ENCODE measurements at regions not wholly inside any gene's neighbourhood (a gene's known extent, or its start where the extent isn't known, plus 50 kb on each side); places are given as distances from the start of the nearest gene placed in this dataset.

- no peaks in the 10 kb centered on the region for H3K9me3 ChIP-seq
- ATAC-seq (no peak), DNase-seq (no peak)
- in situ Hi-C loops (cut with MboI; ENCODE audit: low sequenced_read_pairs in 4 of 4), result no loop called here
- no peaks in the 10 kb centered on the region for H3K4me1 ChIP-seq
- no peak overlapping the region for H3K27ac ChIP-seq
- H3K27me3 ChIP-seq, result no peaks in the 10 kb centered on the region
- H3K36me3 ChIP-seq, result no peaks in the 10 kb centered on the region
- intact Hi-C loops (cut with DNase I; ENCODE audit: low total_unique reads), result no loop called here
- H3K4me3 ChIP-seq, result no peak overlapping the region
- TF ChIP-seq CTCF (IDR thresholded peaks at IDR 0.05 in 4 of 5, conservative IDR thresholded peaks at IDR 0.05 in 1 of 5) (no peak), POLR2A (IDR thresholded peaks at IDR 0.05) (no peak)
Measured at GRCh38 chr12:30537228-30537627, 158.4 kb downstream of the IPO8 start.

GRCh38 chr12:30533558-30534265 lies 162.0 kb downstream of the IPO8 start:
- TF ChIP-seq CTCF (IDR thresholded peaks at IDR 0.05 in 4 of 5, conservative IDR thresholded peaks at IDR 0.05 in 1 of 5) (no peak), POLR2A (IDR thresholded peaks at IDR 0.05) (no peak)
- intact Hi-C loops (cut with DNase I; ENCODE audit: low total_unique reads) (no loop called here), in situ Hi-C loops (cut with MboI; ENCODE audit: low sequenced_read_pairs in 4 of 4) (no loop called here)
- Histone ChIP-seq H3K4me1 (no peaks in the 10 kb centered on the region), H3K27me3 (no peaks in the 10 kb centered on the region), H3K4me3 (no peak overlapping the region), H3K36me3 (no peaks in the 10 kb centered on the region), H3K9me3 (no peaks in the 10 kb centered on the region), H3K27ac (no peak overlapping the region)
- no peak for DNase-seq
- ATAC-seq, result no peak

GRCh38 chr12:30531731-30532678 lies 163.7 kb downstream of the IPO8 start:
- Histone ChIP-seq H3K4me3 (no peak overlapping the region), H3K9me3 (no peaks in the 10 kb centered on the region), H3K4me1 (no peaks in the 10 kb centered on the region), H3K36me3 (no peaks in the 10 kb centered on the region), H3K27me3 (no peaks in the 10 kb centered on the region), H3K27ac (no peak overlapping the region)
- ATAC-seq (no peak), DNase-seq (no peak)
- no peak for TF ChIP-seq CTCF (IDR thresholded peaks at IDR 0.05 in 4 of 5, conservative IDR thresholded peaks at IDR 0.05 in 1 of 5)
- TF ChIP-seq POLR2A (IDR thresholded peaks at IDR 0.05), result no peak
- in situ Hi-C loops (cut with MboI; ENCODE audit: low sequenced_read_pairs in 4 of 4) (no loop called here), intact Hi-C loops (cut with DNase I; ENCODE audit: low total_unique reads) (no loop called here)

- in situ Hi-C loops (cut with MboI; ENCODE audit: low sequenced_read_pairs in 4 of 4) (no loop called here), intact Hi-C loops (cut with DNase I; ENCODE audit: low total_unique reads) (no loop called here)
- H3K27ac ChIP-seq, result no peak overlapping the region
- H3K9me3 ChIP-seq, result no peaks in the 10 kb centered on the region
- DNase-seq (no peak), ATAC-seq (no peak)
- H3K27me3 ChIP-seq, result no peaks in the 10 kb centered on the region
- no peak for TF ChIP-seq POLR2A (IDR thresholded peaks at IDR 0.05)
- no peak for TF ChIP-seq CTCF (IDR thresholded peaks at IDR 0.05 in 4 of 5, conservative IDR thresholded peaks at IDR 0.05 in 1 of 5)
- no peaks in the 10 kb centered on the region for H3K36me3 ChIP-seq
- no peak overlapping the region for H3K4me3 ChIP-seq
- H3K4me1 ChIP-seq, result no peaks in the 10 kb centered on the region
Measured at GRCh38 chr12:30529489-30530269, 166.0 kb downstream of the IPO8 start.
